ENCODE measurements at regions not wholly inside any gene's neighbourhood (a gene's known extent, or its start where the extent isn't known, plus 50 kb on each side); places are given as distances from the start of the nearest gene placed in this dataset.

DNA sequence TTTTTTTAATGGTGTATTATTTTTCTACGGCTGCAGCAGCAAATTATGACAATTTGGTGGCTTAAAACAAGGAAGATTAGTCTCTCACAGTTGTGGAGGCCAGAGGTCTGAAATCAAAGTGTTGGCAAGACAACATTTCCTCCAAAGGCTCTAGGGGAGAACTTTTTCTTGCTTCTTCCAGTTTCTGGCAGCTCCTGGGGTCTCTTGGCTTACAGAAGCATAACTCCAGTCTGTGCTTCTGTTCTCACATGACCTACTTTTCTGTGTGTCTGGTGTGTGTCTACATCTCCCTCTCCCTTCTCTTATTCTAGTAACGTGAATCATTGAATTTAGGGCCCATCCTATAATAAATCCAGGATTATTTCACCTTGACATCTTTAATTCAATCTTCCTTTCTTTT, 551.9 kb upstream of the LUZP2 start:
- TF ChIP-seq, protein P1, sequence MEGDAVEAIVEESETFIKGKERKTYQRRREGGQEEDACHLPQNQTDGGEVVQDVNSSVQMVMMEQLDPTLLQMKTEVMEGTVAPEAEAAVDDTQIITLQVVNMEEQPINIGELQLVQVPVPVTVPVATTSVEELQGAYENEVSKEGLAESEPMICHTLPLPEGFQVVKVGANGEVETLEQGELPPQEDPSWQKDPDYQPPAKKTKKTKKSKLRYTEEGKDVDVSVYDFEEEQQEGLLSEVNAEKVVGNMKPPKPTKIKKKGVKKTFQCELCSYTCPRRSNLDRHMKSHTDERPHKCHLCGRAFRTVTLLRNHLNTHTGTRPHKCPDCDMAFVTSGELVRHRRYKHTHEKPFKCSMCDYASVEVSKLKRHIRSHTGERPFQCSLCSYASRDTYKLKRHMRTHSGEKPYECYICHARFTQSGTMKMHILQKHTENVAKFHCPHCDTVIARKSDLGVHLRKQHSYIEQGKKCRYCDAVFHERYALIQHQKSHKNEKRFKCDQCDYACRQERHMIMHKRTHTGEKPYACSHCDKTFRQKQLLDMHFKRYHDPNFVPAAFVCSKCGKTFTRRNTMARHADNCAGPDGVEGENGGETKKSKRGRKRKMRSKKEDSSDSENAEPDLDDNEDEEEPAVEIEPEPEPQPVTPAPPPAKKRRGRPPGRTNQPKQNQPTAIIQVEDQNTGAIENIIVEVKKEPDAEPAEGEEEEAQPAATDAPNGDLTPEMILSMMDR (conservative IDR thresholded peaks at IDR 0.05; ENCODE audit: low read depth, low read length) = no peak
- no peak for TF ChIP-seq EZH2 (IDR thresholded peaks at IDR 0.05; ENCODE audit: borderline replicate concordance, low read depth, low read length, poor library complexity, severe bottlenecking)
